ENCODE measurements at regions not wholly inside any gene's neighbourhood (a gene's known extent, or its start where the extent isn't known, plus 50 kb on each side); places are given as distances from the start of the nearest gene placed in this dataset.

DNA sequence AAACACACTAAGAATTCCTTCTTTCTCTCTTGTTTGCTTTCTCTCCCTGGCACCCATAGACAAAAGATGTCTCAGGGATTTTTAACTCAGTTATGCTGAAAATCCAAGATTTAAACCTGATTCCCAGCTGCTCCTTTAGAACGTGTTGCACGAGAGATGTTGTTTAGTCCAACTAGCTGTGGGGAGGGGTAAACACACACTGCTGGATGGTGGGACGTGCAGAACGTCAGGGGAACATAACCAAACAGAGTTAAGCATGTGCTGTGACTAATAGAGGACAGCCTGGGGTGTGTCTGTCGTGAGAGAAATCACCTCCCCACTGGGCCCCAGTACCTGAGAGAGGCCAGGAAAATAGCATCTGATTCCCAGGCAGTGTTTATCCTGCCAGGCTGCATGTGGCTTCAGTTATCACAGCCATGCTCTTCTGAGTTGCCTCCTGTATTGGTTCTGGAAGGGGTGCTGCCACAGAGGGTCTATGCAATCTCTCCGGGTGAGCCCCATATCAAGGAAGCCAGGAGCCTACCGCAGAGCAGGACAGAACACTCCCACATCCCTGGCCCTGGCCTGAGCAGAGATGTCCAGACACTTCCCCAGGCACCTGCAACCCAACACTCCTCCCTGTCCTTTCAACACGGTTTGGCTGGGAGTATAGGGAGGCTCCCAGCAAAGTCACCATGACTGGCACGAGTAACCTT lies 112.7 kb upstream of the EGLN3 start (continued):
- TF ChIP-seq FUS (optimal IDR thresholded peaks at IDR 0.05; ENCODE audit: low read depth, low read length), result no peak
- no peak for TF ChIP-seq RFX7 (CRISPR knock-in tag; IDR thresholded peaks at IDR 0.05)
- no peak for TF ChIP-seq ESRRA (IDR thresholded peaks at IDR 0.05; ENCODE audit: borderline replicate concordance, low read depth)
- no peak for TF ChIP-seq PRPF4 (IDR thresholded peaks at IDR 0.05; ENCODE audit: insufficient read depth, low read depth, low read length, poor library complexity, severe bottlenecking)
- no peak for TF ChIP-seq CBFB (CRISPR knock-in tag; IDR thresholded peaks at IDR 0.05)
- TF ChIP-seq SMC3 (conservative IDR thresholded peaks at IDR 0.05; ENCODE audit: insufficient read depth, low read depth, low read length), result no peak
- TF ChIP-seq, protein P1, sequence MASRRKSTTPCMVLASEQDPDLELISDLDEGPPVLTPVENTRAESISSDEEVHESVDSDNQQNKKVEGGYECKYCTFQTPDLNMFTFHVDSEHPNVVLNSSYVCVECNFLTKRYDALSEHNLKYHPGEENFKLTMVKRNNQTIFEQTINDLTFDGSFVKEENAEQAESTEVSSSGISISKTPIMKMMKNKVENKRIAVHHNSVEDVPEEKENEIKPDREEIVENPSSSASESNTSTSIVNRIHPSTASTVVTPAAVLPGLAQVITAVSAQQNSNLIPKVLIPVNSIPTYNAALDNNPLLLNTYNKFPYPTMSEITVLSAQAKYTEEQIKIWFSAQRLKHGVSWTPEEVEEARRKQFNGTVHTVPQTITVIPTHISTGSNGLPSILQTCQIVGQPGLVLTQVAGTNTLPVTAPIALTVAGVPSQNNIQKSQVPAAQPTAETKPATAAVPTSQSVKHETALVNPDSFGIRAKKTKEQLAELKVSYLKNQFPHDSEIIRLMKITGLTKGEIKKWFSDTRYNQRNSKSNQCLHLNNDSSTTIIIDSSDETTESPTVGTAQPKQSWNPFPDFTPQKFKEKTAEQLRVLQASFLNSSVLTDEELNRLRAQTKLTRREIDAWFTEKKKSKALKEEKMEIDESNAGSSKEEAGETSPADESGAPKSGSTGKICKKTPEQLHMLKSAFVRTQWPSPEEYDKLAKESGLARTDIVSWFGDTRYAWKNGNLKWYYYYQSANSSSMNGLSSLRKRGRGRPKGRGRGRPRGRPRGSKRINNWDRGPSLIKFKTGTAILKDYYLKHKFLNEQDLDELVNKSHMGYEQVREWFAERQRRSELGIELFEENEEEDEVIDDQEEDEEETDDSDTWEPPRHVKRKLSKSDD (conservative IDR thresholded peaks at IDR 0.05; ENCODE audit: low read length), result no peak

DNA sequence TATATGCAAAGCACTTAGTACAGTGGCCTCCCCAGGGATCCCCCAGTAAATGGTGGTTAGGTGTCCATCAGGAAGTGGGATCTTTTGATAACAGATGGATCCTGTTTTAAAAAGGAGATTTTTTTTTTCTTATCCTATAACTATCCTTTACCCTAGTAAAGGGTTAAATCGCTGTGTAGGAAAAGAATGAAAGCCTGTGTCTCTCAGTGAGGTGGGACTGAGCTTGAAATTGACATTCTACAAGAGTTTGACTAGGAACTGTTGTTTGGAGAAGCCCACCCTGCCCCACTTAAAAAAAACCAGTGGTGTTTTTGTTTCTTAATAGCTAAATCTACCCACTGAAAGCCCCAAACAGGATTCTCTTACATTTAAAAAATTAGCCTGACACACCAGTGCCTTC lies 112.2 kb upstream of the EGLN3 start:
- 0 out of 2 replicates have a peak, but pooled peaks cover 3% of the 10 kb centered on the region for H3K9me3 ChIP-seq (replicated peaks; ENCODE audit: control insufficient read depth, insufficient read depth, low read depth, low read length)
- H2AFZ ChIP-seq (ENCODE audit: low read depth, low read length), result no peak overlapping the region
- in situ Hi-C loops (cut with MboI), result no loop called here
- H4K20me1 ChIP-seq (replicated peaks; ENCODE audit: control insufficient read depth, insufficient read depth, low read length), result no peaks in the 10 kb centered on the region
- ATAC-seq (no peak), DNase-seq (ENCODE audit: extremely low read depth in 1 of 4, low spot score in 3 of 4) (no peak), FAIRE-seq (no peak)
- H3K27me3 ChIP-seq (ENCODE audit: control insufficient read depth in 2 of 2, insufficient read depth in 2 of 2, low read length in 2 of 2), result no peaks in the 10 kb centered on the region
- no peak overlapping the region for H3K4me2 ChIP-seq (ENCODE audit: insufficient read depth, low read length)
- no peaks in the 10 kb centered on the region for H3K36me3 ChIP-seq (ENCODE audit: control insufficient read depth, insufficient read depth, low read length)
- ChIA-PET CTCF (ENCODE audit: low intra/inter-chr PET ratio) (no interaction called here), POLR2A (interaction anchor here (1.4 kb wide), 1 partner anchor 113 kb away, joined by 5 read pairs; no protein-coding TSS in a partner anchor)
- no peaks in the 10 kb centered on the region for H3K79me2 ChIP-seq (ENCODE audit: control insufficient read depth, insufficient read depth, low read length)
- H3K4me3 ChIP-seq, result no peak overlapping the region
- TF ChIP-seq, protein P2, sequence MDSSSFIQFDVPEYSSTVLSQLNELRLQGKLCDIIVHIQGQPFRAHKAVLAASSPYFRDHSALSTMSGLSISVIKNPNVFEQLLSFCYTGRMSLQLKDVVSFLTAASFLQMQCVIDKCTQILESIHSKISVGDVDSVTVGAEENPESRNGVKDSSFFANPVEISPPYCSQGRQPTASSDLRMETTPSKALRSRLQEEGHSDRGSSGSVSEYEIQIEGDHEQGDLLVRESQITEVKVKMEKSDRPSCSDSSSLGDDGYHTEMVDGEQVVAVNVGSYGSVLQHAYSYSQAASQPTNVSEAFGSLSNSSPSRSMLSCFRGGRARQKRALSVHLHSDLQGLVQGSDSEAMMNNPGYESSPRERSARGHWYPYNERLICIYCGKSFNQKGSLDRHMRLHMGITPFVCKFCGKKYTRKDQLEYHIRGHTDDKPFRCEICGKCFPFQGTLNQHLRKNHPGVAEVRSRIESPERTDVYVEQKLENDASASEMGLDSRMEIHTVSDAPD (CRISPR knock-in tag; IDR thresholded peaks at IDR 0.05), result no peak
- no peak for TF ChIP-seq IFI16 (CRISPR knock-in tag; IDR thresholded peaks at IDR 0.05)
- TF ChIP-seq, protein P3, sequence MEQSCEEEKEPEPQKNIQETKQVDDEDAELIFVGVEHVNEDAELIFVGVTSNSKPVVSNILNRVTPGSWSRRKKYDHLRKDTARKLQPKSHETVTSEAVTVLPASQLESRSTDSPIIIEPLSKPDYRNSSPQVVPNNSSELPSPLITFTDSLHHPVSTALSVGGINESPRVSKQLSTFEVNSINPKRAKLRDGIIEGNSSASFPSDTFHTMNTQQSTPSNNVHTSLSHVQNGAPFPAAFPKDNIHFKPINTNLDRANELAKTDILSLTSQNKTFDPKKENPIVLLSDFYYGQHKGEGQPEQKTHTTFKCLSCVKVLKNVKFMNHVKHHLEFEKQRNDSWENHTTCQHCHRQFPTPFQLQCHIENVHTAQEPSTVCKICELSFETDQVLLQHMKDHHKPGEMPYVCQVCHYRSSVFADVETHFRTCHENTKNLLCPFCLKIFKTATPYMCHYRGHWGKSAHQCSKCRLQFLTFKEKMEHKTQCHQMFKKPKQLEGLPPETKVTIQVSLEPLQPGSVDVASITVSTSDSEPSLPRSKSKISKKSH (CRISPR knock-in tag; IDR thresholded peaks at IDR 0.05), result no peak
- no peak overlapping the region for H3K27ac ChIP-seq (ENCODE audit: extremely low read depth, low read depth, low read length)
- WGBS (ENCODE audit: insufficient coverage, low coverage, missing lambda C conversion rate), result 33% methylated on average over 1 of the region's 1 CpG
- intact Hi-C loops (cut with micrococcal nuclease), result no loop called here
- H3K9me1 ChIP-seq (ENCODE audit: control insufficient read depth, insufficient read depth, low read length), result no peaks in the 10 kb centered on the region
- no peak overlapping the region; a peak in 1 of 4 replicates for H3K9ac ChIP-seq (ENCODE audit: insufficient read depth in 1 of 2, low read depth in 2 of 2, low read length in 2 of 2)
- peaks cover 13 to 31% of the 10 kb centered on the region in 2 experiments; a peak in 4 of 5 replicates for H3K4me1 ChIP-seq (replicated peaks in 1 of 2; ENCODE audit: control insufficient read depth in 2 of 2, insufficient read depth in 2 of 2, low read length in 2 of 2)
- BruUV-seq (replicated peaks), result no TSS peak

All from K562 (cell line).